ENCODE measurements at regions not wholly inside any gene's neighbourhood (a gene's known extent, or its start where the extent isn't known, plus 50 kb on each side); places are given as distances from the start of the nearest gene placed in this dataset.

- DNase-seq (ENCODE audit: low read depth, low spot score): no peak
These were observed 100.5 kb downstream of the LRRC74A start for GRCh38 chr14:76926521-76927251.

GRCh38 chr14:76925097-76925441 is 98.9 kb downstream of the LRRC74A start:
- DNase-seq (ENCODE audit: low read depth, low spot score): no peak

DNA sequence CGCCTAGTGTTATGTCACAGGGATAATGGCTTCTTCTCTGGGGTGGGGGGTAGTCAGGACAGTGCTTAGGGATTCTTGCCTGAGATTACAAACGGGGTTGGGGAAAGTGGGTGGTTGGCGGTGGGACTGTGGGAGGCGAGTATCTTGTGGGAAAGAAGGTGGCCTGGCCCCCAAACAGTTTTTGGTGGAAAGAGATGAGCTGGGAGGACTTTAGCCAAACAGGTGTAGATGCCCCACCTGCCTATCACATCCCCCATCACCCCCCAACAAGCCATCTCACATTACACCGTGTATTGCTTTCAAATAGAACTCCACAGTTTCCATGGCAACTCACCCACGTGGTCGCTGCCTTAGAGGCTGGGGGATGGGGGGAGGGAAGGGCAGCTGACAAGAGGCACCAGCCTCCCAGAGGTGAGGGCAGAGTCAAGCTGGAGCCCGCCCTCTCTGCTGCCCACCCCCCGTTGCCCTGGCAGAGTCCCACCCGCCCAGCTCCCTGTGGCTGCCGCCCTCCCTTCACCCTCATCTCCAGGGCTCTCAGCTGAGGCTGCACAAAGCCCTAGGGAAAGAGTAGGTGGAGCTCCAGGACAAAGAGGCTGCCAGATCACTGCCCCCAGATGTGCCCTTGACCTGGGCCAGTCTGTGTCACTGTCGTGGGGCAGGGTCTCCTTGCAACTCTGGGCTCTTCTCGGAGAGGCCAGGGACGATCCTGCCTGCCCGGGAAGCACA is 98.3 kb downstream of the LRRC74A start:
- DNase-seq (ENCODE audit: low read depth, low spot score): no peak

- DNase-seq (ENCODE audit: low read depth, low spot score): no peak
These were observed 97.5 kb downstream of the LRRC74A start for GRCh38 chr14:76923431-76924370.

DNA sequence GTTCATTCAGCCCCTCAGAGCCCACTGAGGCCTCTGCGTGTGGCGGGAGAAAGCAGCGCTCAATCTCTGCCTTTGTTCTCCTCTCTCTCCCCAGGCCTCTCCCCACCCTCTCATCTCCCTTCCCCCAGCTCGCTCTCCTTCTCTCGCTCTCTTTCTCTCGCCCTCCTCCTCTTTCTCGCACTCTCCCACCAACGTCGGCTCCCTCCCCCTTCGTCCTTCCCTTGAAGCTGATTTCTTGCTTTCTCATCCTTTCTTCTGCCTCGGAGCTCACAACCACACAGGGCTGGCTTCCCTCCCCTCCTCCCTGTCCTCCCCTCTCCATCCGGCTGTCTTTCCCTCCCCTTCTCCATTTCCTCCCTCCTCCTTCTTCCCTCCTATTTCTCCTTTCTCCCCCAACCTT is 96.4 kb downstream of the LRRC74A start:
- no peak for DNase-seq (ENCODE audit: low read depth, low spot score)

GRCh38 chr14:76922092-76922491 is 95.9 kb downstream of the LRRC74A start:
- no peak for DNase-seq (ENCODE audit: low read depth, low spot score)

DNA sequence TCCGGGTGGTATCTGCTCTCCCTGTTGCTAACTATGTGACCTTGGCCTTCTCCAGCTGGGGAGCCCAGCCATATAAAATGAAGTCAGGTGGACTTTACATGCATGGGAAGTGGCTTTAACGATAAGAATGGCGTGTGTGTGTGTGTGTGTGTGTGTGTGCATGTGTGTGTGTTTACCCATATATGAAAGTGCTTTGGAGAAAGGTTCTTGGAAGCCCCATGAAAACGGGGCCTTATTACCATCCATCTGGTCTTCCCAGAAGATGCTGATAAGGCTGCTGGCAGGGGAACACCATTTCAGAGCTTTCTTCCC is 94.8 kb downstream of the LRRC74A start:
- no peak for DNase-seq (ENCODE audit: low read depth, low spot score)

GRCh38 chr14:76920331-76921087 is 94.3 kb downstream of the LRRC74A start:
- DNase-seq (ENCODE audit: low read depth, low spot score): no peak

DNA sequence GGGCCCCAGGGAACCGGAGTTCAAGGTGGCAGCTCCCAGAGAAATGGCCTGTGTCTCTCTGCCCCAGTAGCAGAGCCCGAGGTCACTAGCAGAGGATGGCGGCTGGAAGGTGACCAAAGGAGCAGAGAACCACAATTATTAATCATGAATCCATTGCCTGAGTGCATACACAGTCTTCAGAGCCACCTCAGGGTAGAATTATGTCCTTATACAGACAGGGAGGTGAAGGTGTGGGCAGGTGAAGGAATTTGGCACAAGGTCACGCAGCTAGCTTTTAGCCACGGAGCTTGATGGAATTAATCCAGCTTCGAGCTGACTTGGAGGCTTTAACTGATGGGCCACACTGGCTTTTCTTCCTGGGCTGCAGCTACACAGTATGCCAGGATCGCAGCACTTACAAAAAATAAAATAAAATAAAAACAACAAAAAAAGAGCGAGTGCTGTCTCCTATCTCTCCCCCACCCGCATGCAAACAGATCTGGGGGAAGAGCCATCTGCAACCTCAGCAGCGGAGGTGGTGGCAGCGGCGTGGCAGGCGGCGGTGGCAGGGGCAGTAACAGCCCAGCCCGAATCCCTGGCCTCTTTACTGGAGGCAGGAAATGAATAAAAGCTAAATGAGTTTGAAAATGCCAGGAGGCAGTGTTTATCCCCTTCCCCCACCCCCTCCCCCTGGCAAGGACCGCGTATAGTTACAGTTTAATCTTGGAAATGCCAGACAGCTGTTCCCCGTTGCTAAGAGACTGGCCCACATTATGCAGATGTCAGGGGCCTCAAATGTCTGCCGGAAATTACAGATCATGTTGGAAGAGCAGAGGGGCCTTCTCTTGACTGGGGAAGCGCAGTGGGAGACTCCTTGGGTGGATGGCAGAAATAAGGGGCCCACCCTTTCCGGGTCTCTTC is 93.5 kb downstream of the LRRC74A start:
- no peak for DNase-seq (ENCODE audit: low read depth, low spot score)

Measured in activated naive CD8-positive, alpha-beta T cell treated with anti-CD3 and anti-CD28 coated beads, Interleukin-2, amount 50 U/mL, for 16 hours (primary cell).